Activated naive CD4-positive, alpha-beta T cell treated with anti-CD3 and anti-CD28 coated beads for 36 hours (primary cell): ENCODE measurements at regions not wholly inside any gene's neighbourhood (a gene's known extent, or its start where the extent isn't known, plus 50 kb on each side); places are given as distances from the start of the nearest gene placed in this dataset.

ENCODE experiments used
- CTCF ChIA-PET: fragments of 350-600 bp; sonication (Branson Sonifier 250); formaldehyde crosslinking; loops from one replicate; lab custom pipeline; 2021; ENCODE audit warnings: antibody characterized with exemption; lab: Charles Lee
- DNase-seq: peaks from one replicate; pipeline ENCODE4 v3.0.0-alpha.2; 2020
- H3K27ac Mint-ChIP-seq: one replicate; pipeline ENCODE4 v1.8.0; 2021; ENCODE audit warnings: mild to moderate bottlenecking, mixed read lengths
- H3K27me3 Mint-ChIP-seq: one replicate; pipeline ENCODE4 v1.8.0; 2021; ENCODE audit warnings: low read depth, mixed read lengths
- H3K36me3 Mint-ChIP-seq: one replicate; pipeline ENCODE4 v1.8.0; 2021; ENCODE audit warnings: low read depth, mixed read lengths
- H3K4me1 Mint-ChIP-seq: one replicate; pipeline ENCODE4 v1.8.0; 2021; ENCODE audit warnings: low read depth, mixed read lengths
- H3K4me3 Mint-ChIP-seq: one replicate; pipeline ENCODE4 v1.8.0; 2021; ENCODE audit warnings: mild to moderate bottlenecking, moderate library complexity, mixed read lengths
- H3K9me3 Mint-ChIP-seq: one replicate; pipeline ENCODE4 v1.8.0; 2021; ENCODE audit warnings: mixed read lengths
- intact Hi-C: fragments of 100-400 bp; cut with micrococcal nuclease; formaldehyde crosslinking; loops from one replicate; pipeline ENCODE4 v1.15.1; 2023

GRCh38 chr9:103361906-103362305 lies 366.8 kb downstream of the CYLC2 start:
- Mint-ChIP-seq H3K9me3 (peaks cover 3% of the 10 kb centered on the region), H3K27ac (no peak overlapping the region), H3K4me3 (no peak overlapping the region), H3K27me3 (no peaks in the 10 kb centered on the region), H3K4me1 (no peaks in the 10 kb centered on the region), H3K36me3 (no peaks in the 10 kb centered on the region)
- CTCF ChIA-PET: no interaction called here
- intact Hi-C loops: no loop called here
- DNase-seq: no peak

- Mint-ChIP-seq H3K9me3 (peaks cover 3% of the 10 kb centered on the region), H3K36me3 (no peaks in the 10 kb centered on the region), H3K27ac (no peak overlapping the region), H3K4me1 (no peaks in the 10 kb centered on the region), H3K27me3 (no peaks in the 10 kb centered on the region), H3K4me3 (no peak overlapping the region)
- DNase-seq: no peak
- intact Hi-C loops: no loop called here
- CTCF ChIA-PET: no interaction called here
Observed at GRCh38 chr9:103362986-103363385, 367.9 kb downstream of the CYLC2 start.

GRCh38 chr9:103364753-103365152 lies 369.6 kb downstream of the CYLC2 start:
- Mint-ChIP-seq H3K4me3 (no peak overlapping the region), H3K4me1 (no peaks in the 10 kb centered on the region), H3K27ac (no peak overlapping the region), H3K36me3 (no peaks in the 10 kb centered on the region), H3K9me3 (peaks cover 3% of the 10 kb centered on the region), H3K27me3 (no peaks in the 10 kb centered on the region)
- intact Hi-C loops: no loop called here
- DNase-seq: no peak
- CTCF ChIA-PET: no interaction called here

GRCh38 chr9:103371152-103371551 lies 376.0 kb downstream of the CYLC2 start:
- Mint-ChIP-seq H3K9me3 (no peaks in the 10 kb centered on the region), H3K27me3 (no peaks in the 10 kb centered on the region), H3K4me3 (no peak overlapping the region), H3K4me1 (no peaks in the 10 kb centered on the region), H3K27ac (no peak overlapping the region), H3K36me3 (no peaks in the 10 kb centered on the region)
- DNase-seq: no peak
- CTCF ChIA-PET: no interaction called here
- intact Hi-C loops: no loop called here

GRCh38 chr9:103372828-103373227 lies 377.7 kb downstream of the CYLC2 start:
- Mint-ChIP-seq H3K27me3 (no peaks in the 10 kb centered on the region), H3K9me3 (no peaks in the 10 kb centered on the region), H3K4me1 (no peaks in the 10 kb centered on the region), H3K36me3 (no peaks in the 10 kb centered on the region), H3K4me3 (no peak overlapping the region), H3K27ac (no peak overlapping the region)
- CTCF ChIA-PET: no interaction called here
- intact Hi-C loops: no loop called here
- DNase-seq: no peak

GRCh38 chr9:103377667-103378066 lies 382.5 kb downstream of the CYLC2 start:
- CTCF ChIA-PET: interaction anchor here (0.9 kb wide), 1 partner anchor 9 kb away, joined by 3 read pairs; no protein-coding TSS in a partner anchor

GRCh38 chr9:103397868-103398600 lies 402.9 kb downstream of the CYLC2 start:
- peak; percentile 46 for DNase-seq
- Mint-ChIP-seq H3K4me1 (no peaks in the 10 kb centered on the region), H3K9me3 (no peaks in the 10 kb centered on the region), H3K36me3 (no peaks in the 10 kb centered on the region), H3K27ac (no peak overlapping the region), H3K27me3 (peaks cover 6% of the 10 kb centered on the region), H3K4me3 (no peak overlapping the region)
- CTCF ChIA-PET: interaction anchor here (1.3 kb wide), 1 partner anchor 1345 kb away, joined by 3 read pairs; no protein-coding TSS in a partner anchor
- intact Hi-C loops: loop anchor here (1.0 to 2.0 kb wide), 3 partner anchors 988 to 1345 kb away; no protein-coding TSS in a partner anchor

More at GRCh38 chr9:103377667-103378066, 382.5 kb downstream of the CYLC2 start:
- Mint-ChIP-seq H3K4me3 (no peak overlapping the region), H3K27ac (no peak overlapping the region), H3K9me3 (no peaks in the 10 kb centered on the region), H3K4me1 (no peaks in the 10 kb centered on the region), H3K27me3 (no peaks in the 10 kb centered on the region), H3K36me3 (no peaks in the 10 kb centered on the region)
- DNase-seq: no peak
- intact Hi-C loops: no loop called here

GRCh38 chr9:103399535-103399934 lies 404.4 kb downstream of the CYLC2 start:
- H3K27me3 Mint-ChIP-seq: peaks cover 6% of the 10 kb centered on the region
- H3K9me3 Mint-ChIP-seq: no peaks in the 10 kb centered on the region
- DNase-seq: no peak
- intact Hi-C loops: loop anchor here (2.0 kb wide), 1 partner anchor 1283 kb away; no protein-coding TSS in a partner anchor
- H3K27ac Mint-ChIP-seq: no peak overlapping the region
- CTCF ChIA-PET: no interaction called here
- no peak overlapping the region for H3K4me3 Mint-ChIP-seq
- H3K4me1 Mint-ChIP-seq: no peaks in the 10 kb centered on the region
- no peaks in the 10 kb centered on the region for H3K36me3 Mint-ChIP-seq

- Mint-ChIP-seq H3K27me3 (no peaks in the 10 kb centered on the region), H3K36me3 (no peaks in the 10 kb centered on the region), H3K4me1 (no peaks in the 10 kb centered on the region), H3K4me3 (no peak overlapping the region), H3K9me3 (no peaks in the 10 kb centered on the region), H3K27ac (no peak overlapping the region)
- intact Hi-C loops: no loop called here
- no peak for DNase-seq
- CTCF ChIA-PET: no interaction called here
Observed at GRCh38 chr9:103407260-103407659, 412.1 kb downstream of the CYLC2 start.

GRCh38 chr9:103410059-103410458 lies 414.9 kb downstream of the CYLC2 start:
- Mint-ChIP-seq H3K27ac (no peak overlapping the region), H3K4me3 (no peak overlapping the region), H3K36me3 (no peaks in the 10 kb centered on the region), H3K27me3 (no peaks in the 10 kb centered on the region), H3K4me1 (no peaks in the 10 kb centered on the region), H3K9me3 (no peaks in the 10 kb centered on the region)
- intact Hi-C loops: no loop called here
- CTCF ChIA-PET: no interaction called here
- DNase-seq: no peak

GRCh38 chr9:103427696-103428095 lies 432.6 kb downstream of the CYLC2 start:
- DNase-seq: no peak
- H3K27me3 Mint-ChIP-seq: no peaks in the 10 kb centered on the region
- H3K9me3 Mint-ChIP-seq: no peaks in the 10 kb centered on the region
- intact Hi-C loops: no loop called here
- no peaks in the 10 kb centered on the region for H3K4me1 Mint-ChIP-seq
- no peak overlapping the region for H3K4me3 Mint-ChIP-seq
- CTCF ChIA-PET: no interaction called here
- H3K36me3 Mint-ChIP-seq: no peaks in the 10 kb centered on the region
- H3K27ac Mint-ChIP-seq: no peak overlapping the region

GRCh38 chr9:103430469-103430868 lies 435.3 kb downstream of the CYLC2 start:
- Mint-ChIP-seq H3K9me3 (peaks cover 4% of the 10 kb centered on the region), H3K4me1 (no peaks in the 10 kb centered on the region), H3K27ac (no peak overlapping the region), H3K27me3 (no peaks in the 10 kb centered on the region), H3K36me3 (no peaks in the 10 kb centered on the region), H3K4me3 (no peak overlapping the region)
- intact Hi-C loops: no loop called here
- no peak for DNase-seq
- CTCF ChIA-PET: no interaction called here

- Mint-ChIP-seq H3K4me1 (no peaks in the 10 kb centered on the region), H3K4me3 (no peak overlapping the region), H3K27ac (no peak overlapping the region), H3K27me3 (no peaks in the 10 kb centered on the region), H3K9me3 (peaks cover 5% of the 10 kb centered on the region), H3K36me3 (no peaks in the 10 kb centered on the region)
- CTCF ChIA-PET: no interaction called here
- DNase-seq: no peak
- intact Hi-C loops: no loop called here
Observed at GRCh38 chr9:103431809-103432208, 436.7 kb downstream of the CYLC2 start.
